Sigmoid colon (tissue), 4 donors: ENCODE measurements at regions not wholly inside any gene's neighbourhood (a gene's known extent, or its start where the extent isn't known, plus 50 kb on each side); places are given as distances from the start of the nearest gene placed in this dataset.

Source experiments
- EP300 ChIP-seq, 4 donors: sonication (generic); formaldehyde crosslinking; IDR thresholded peaks; one replicate each; pipeline ENCODE4 v1.6.1; 2017; ENCODE audit warnings: antibody characterized with exemption in 4 of 4
- POLR2A ChIP-seq, 2 donors: fragments of 450-650 bp; IDR thresholded peaks; one replicate each; pipeline ENCODE4 v1.6.1; 2016; ENCODE audit warnings: antibody characterized with exemption in 2 of 2, mild to moderate bottlenecking in 2 of 2, moderate library complexity in 2 of 2
- TF ChIP-seq, protein P1 (sequence below), 4 experiments: fragments of 450-650 bp in 3 of 4; fragments of 200-600 bp in 1 of 4; IDR thresholded peaks; one replicate each; pipeline ENCODE4 v1.5.1; 2016 to 2019; ENCODE audit warnings: antibody characterized with exemption in 4 of 4, mild to moderate bottlenecking in 3 of 4, moderate library complexity in 2 of 4

GRCh38 chr5:97243353-97243752, 60.3 kb upstream of the RIOK2 start:
- TF ChIP-seq, protein P1, sequence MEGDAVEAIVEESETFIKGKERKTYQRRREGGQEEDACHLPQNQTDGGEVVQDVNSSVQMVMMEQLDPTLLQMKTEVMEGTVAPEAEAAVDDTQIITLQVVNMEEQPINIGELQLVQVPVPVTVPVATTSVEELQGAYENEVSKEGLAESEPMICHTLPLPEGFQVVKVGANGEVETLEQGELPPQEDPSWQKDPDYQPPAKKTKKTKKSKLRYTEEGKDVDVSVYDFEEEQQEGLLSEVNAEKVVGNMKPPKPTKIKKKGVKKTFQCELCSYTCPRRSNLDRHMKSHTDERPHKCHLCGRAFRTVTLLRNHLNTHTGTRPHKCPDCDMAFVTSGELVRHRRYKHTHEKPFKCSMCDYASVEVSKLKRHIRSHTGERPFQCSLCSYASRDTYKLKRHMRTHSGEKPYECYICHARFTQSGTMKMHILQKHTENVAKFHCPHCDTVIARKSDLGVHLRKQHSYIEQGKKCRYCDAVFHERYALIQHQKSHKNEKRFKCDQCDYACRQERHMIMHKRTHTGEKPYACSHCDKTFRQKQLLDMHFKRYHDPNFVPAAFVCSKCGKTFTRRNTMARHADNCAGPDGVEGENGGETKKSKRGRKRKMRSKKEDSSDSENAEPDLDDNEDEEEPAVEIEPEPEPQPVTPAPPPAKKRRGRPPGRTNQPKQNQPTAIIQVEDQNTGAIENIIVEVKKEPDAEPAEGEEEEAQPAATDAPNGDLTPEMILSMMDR (IDR thresholded peaks at IDR 0.05) = no peak
- TF ChIP-seq POLR2A (IDR thresholded peaks at IDR 0.05) (no peak), EP300 (IDR thresholded peaks at IDR 0.05) (no peak)
